LNCAP (cell line): ENCODE measurements at regions not wholly inside any gene's neighbourhood (a gene's known extent, or its start where the extent isn't known, plus 50 kb on each side); places are given as distances from the start of the nearest gene placed in this dataset.

Experiments
- TF ChIP-seq, protein P1 (sequence below): fragments of 450-650 bp; IDR thresholded peaks from 2 replicates; pipeline ENCODE4 v1.5.1; 2017; ENCODE audit warnings: mild to moderate bottlenecking

DNA sequence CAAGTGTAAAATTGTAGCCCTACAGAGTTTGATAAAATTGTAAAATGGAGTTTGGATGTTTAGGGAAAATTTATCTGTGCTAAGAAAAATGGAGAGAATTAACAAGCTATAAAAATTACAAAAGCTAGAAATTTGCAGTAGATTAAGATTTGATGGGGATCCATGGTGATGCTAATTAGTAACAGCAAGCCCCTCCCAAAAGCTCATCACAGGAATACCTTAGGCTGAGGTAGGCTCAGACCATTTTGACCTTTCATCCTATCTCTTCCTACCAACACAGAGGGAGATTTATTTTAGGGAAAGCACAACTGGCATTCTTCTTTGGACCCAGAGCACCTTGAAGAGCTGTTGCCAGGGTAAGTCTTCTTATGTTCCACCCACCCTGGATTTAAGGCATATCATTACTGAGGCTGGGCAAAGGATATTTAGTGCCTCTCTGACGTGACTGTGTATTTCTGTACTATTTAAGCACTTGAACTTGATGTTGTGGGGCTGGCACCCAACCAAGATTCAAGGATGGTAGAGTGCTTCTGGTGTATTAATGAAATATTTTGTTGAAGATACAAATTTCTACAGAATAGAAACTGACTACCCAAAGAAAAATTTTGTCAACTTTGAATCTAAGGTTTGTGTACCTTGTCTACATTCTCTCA lies 70.8 kb upstream of the SLC39A10 start:
- TF ChIP-seq, protein P1, sequence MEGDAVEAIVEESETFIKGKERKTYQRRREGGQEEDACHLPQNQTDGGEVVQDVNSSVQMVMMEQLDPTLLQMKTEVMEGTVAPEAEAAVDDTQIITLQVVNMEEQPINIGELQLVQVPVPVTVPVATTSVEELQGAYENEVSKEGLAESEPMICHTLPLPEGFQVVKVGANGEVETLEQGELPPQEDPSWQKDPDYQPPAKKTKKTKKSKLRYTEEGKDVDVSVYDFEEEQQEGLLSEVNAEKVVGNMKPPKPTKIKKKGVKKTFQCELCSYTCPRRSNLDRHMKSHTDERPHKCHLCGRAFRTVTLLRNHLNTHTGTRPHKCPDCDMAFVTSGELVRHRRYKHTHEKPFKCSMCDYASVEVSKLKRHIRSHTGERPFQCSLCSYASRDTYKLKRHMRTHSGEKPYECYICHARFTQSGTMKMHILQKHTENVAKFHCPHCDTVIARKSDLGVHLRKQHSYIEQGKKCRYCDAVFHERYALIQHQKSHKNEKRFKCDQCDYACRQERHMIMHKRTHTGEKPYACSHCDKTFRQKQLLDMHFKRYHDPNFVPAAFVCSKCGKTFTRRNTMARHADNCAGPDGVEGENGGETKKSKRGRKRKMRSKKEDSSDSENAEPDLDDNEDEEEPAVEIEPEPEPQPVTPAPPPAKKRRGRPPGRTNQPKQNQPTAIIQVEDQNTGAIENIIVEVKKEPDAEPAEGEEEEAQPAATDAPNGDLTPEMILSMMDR = no peak

DNA sequence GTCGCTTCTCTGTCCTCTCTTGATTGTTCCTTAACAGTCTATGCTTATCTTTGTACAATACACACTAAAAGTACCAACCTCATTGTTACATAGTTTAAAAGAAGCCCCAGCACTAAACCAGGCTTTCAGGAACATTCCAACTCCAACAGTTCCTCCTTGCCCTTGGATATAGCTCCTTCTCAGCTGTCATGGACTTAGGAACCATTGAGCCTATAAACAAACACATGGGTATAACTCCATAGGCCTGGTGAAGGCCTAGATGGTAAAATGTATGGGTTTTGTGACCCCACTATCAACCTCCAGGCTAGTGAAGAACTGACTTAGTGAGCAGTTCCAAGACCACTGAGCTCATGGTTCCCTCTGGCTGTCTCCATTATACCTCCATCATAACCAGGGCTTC lies 74.8 kb upstream of the SLC39A10 start:
- TF ChIP-seq, protein P1 = no peak

DNA sequence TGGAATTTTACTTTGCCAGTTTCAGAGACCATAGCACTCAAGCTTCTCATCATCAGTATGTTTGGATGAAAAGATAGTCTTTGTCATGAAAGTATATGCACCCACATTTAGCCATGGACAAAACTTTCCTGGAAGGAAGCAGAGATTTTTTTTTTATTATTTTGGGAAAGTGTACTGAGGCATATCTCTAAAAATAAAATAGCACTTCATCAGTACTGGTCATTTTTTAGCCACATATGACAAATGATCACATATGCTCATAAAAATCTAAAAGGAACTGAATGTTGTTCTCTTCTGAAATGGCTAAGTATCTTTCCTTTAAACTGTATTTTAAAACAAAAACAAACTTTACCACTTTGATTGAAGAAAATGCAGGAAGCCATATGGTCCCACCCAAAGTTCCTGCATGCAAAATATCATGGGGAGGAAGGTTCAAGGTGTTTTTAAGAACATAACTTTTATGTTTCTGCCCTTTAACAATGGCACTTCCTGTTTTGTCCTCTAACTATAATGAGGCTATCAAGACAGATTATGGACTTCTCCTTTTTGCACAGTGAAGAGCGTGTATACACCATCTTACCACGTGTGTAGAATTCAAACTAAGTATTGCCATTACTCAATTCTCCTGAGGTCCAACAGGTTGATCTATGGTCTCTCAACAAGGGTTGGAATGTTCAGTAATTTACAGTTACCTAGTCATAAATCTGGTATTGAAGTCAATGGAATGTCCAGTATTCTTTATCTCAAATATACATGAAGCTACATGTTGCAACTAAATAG lies 77.1 kb upstream of the SLC39A10 start:
- TF ChIP-seq, protein P1 = no peak

DNA sequence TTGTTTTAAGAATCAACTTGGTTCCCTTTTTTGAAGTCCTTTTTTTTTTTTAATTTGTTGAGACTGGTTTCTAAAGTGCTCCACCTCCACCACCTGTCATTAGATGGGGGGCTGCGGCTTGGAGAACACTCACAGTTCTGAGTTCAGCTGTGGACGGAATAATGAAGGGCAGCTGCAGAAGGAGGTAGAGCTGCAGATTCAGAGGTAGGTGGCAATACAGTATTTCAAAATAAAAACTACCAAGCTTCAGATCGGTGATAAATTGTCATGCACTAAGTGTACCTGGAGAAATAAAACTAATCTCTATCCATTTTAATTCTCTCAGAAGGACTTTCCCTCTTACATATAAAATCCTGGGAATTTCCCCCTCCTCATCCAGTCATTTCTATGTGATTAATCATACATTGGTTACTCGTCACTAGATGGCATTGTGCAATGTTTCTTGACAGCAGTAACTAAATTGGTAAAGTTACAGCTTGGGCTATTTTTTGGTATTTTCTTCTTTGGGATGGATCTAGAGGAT lies 81.1 kb upstream of the SLC39A10 start:
- TF ChIP-seq, protein P1 = peak; percentile 51; the same call in 1 of the 2 replicates

DNA sequence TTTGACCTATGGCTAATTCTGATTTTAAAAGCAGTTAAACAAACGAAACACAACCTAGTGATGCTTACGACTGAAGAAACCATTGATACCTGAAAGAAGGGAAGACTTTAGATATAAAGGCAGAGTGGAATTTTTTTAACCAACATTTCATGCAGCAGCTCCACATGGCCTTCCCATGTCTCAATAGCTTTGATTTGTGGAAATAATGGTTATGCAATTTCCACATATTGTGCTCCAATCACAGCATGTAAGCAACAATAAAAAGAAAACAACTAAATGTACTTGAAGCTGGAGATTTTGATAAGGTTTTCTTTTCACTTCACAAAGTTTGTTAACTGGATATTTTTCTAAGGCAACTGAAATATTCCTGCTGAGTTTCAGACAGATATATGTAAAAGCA lies 82.0 kb upstream of the SLC39A10 start:
- TF ChIP-seq, protein P1 = no peak

DNA sequence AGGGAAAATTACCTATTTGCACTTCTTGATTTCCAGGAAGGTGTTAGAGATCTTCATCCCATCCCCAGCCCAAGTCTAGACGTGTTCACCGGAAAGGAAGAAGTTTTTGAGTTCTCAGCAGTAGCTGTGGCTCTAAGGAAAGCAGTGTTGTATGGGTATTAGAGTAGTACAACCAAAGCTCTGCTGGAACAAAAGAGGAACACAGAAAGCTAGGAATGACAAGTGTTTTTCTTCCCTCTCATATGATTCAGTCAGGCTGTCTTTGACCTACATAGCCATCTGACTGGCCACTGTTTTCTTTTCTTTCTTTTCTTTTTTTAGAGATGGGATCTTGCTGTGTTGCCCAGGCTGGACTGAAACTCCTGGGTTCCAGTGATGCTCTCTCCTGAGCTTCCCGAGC lies 82.7 kb upstream of the SLC39A10 start:
- TF ChIP-seq, protein P1 = no peak

DNA sequence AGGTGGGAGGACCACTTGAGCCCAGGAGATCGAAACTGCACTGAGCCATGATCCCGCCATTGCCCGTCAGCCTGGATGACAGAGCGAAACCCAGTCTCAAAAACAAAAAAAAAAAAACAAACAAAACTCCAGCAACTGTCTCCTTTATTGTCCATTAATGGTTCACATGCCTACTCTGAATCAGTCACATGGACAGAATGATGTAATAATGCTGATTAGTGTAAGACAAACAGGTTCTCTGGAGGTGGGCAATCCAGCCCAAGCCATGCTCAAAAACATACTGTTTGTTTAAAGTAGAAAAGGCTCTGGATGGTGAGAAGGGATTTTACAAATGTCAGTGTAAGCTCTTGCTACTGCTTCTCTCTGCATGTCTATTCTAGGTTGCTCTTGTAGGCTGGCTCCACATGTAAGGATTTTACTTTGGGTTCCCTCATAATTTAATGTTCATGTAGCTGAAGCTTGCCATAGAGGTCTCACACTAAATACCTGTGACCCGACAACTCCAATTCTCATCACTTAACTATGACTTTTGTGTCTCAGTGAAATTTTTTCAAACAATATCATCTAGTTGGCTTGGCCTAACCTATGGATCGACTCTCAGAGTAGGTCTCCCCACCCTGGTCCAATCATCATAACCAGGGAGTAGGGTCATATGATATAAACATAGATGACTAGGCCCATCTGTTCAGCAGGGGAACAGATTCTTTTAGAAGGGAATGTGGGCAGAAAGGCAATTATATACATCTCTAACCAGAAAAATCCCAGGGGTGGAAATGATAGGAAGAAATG lies 83.9 kb upstream of the SLC39A10 start:
- TF ChIP-seq, protein P1 = no peak
